ENCODE measurements at regions not wholly inside any gene's neighbourhood (a gene's known extent, or its start where the extent isn't known, plus 50 kb on each side); places are given as distances from the start of the nearest gene placed in this dataset.

DNA sequence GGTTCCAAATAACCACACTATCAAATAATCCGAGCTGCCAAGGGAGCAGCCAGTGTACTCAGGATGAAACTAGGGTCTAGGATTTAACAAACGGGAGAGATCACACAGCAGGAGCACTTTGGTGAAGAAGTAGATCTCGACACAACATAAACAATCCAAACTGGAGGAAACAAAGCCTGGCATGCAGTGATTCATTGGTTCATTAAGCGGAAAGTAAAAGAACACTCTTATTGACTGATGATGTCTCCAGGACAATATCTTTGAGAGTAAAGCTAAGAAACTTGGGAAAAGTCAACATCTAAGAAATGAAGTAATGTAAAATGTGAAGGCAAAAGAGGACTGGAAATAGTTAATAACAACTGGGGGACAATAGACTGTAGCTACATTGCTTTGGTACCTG, 1478.3 kb upstream of the CDH9 start:
- no peak for DNase-seq (ENCODE audit: low read depth)

DNA sequence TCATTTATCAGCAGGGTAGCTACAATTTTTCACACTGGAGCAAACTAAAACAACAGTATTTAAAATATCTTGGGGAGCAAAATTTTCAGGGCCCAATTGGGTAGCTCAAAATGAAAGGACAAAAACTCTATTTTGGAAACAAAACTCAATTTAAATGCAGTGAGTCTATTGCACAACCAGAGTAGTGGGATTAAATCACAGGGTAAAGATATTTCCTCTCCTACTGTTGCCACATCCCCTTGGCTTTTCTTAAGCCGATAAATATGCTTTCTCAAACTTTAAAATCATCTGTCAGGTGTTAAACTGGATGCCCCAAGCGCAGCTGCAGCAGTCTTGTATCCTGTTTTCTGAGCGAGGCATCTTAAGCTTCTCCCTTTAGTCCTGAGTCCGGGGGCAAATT, 1474.3 kb upstream of the CDH9 start:
- no peak for DNase-seq (ENCODE audit: low read depth)

DNA sequence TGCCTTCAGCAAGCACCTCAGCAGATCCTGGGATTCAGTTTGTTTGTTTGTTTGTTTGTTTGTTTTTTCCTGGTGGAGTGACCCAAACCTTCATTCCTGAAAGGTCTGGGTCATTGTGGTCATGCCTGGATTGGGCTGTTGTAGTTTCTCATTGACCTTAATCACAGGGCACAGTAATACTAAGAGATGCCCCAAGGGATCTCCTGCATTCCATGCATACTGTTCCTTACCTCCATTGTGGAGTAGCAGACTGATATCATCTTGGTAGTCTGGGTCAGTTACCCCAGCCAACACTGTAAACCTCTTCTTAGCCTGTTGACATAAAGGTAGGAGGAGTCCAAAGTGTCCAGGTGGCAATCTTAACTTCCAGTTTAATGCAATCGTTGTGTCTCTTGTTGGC, 1466.7 kb upstream of the CDH9 start:
- no peak for DNase-seq (ENCODE audit: low read depth)

DNA sequence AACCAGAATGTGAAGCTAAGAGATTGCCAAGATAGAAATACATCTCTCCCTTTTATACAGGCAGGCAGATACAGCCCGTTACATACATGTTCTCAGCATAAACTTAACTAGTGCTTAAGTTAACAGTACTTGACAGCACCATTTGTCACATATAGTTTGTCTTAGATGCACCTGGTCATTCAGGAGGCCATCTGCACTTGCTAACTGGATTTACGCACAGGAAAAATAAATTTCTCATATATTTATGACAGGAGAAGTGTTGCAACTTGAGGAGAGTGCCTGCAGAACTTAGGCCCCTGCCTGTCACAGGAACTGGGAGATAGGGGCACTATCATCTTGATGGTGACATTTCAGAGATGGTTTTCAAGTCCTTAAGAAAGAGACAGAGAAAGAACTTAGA, 1462.1 kb upstream of the CDH9 start:
- no peak for DNase-seq (ENCODE audit: low read depth)

DNA sequence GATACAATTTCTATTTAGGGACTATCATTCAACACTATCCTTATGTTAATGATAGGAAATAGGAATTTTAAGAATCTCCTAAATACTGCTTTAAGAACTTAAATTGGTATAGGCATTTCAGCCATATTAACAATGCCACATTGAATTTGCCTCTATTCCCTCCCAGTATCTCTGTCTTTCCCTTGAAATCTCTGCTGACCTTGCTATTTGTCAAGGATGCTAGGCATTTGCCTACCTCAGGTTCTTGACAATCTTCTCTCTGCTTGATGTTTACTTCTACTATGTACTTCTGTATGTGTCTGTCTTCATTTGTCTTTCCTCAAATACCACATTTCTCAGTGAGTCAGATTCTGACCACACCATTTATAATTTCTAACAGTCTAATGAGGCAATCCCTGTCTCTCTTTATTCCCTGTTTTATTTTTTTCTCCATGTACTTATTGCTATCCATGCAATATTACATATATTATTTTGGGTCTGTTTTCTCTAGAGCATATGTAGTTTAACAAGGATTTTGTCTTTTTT, 1461.4 kb upstream of the CDH9 start:
- DNase-seq (ENCODE audit: low read depth) = no peak

DNA sequence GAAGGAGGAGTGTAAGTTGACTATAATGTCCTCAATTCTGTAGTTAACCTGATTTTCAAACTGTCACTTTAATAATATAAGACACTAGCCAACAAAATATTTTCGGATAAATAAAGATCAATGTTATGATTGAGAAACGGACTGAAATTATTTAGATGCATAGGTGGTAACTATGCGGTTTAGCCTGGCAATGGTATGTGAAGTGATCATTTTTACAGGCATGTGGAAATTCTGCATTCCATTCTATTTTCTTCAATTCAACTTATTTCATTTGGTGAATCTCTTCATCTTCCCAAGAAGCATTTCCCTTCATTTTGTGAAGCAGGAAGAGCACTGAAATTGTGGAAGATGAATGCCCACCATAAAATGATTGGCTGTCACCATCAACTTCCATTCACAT, 1457.5 kb upstream of the CDH9 start:
- no peak for DNase-seq (ENCODE audit: low read depth)

DNA sequence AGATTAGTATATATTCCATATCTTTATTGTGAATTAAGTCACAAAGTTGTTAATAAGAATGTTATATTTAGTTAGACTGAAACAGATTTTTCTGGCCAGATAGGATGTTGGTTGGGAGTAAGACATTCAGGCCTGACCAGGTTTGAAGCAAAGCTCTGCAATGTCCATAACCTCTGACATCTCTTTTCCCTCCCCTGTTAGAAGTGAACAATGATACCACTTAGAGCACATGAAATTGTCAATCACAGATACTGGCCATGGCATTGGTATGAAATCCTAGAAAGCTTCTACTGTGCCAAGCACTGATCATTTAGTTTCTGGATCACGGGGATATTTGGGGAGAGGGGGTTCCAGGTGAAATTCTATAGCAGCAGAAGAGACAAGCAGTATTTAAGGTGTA, 1455.1 kb upstream of the CDH9 start:
- DNase-seq (ENCODE audit: low read depth) = no peak

DNA sequence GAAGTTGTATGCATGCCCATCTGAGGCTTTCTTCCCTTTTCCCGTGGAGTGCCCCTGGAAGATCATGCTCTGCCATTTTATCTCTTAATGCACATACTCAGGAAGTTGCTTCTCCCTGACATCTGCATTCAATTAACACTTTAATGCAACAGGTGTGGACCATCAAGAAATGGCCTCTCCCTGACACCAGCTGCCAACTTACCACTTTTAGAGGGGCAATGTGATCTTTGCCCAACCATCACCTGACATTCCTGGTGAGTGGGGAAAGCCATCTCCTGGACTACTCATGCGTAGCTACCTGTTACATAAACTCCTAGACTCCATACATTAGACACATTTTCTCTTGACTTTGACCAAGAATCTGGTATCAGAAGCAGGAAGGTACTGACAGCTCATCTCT, 1450.4 kb upstream of the CDH9 start:
- no peak for DNase-seq (ENCODE audit: low read depth)

DNA sequence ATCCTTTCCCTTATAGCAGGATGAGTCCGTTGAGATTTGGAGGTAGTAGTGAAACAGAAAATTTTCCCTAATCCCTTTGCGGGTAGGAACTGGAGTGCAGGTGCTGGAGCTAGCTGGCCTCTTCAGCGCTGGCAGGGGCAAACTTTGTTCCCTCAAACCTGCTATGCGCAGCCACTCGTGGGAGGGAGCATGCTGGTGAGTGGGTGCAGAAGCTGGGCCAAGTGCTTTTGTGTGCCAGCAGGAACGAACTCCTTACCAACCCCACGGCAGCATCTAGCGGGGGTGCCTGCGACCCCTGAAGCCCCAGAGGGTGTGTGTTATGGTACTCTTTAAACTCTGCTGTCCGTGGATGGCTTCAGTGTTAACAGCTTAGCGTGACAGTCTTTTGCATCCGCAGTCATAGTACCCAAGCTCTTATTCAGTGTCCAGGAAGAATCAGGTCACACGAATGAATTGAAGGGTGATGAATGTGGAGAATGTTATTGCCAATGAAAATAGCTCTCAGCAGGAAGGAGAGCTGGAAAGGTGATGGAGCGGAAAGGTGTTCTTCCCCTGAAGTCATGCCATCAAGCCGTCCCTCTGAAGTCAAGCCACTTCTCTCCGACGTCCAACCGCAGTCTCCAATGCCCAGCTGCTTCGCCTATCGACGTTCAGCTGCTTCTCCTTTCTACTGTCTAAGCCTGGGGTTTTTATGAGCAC, 1445.1 kb upstream of the CDH9 start:
- no peak for DNase-seq (ENCODE audit: low read depth)

DNA sequence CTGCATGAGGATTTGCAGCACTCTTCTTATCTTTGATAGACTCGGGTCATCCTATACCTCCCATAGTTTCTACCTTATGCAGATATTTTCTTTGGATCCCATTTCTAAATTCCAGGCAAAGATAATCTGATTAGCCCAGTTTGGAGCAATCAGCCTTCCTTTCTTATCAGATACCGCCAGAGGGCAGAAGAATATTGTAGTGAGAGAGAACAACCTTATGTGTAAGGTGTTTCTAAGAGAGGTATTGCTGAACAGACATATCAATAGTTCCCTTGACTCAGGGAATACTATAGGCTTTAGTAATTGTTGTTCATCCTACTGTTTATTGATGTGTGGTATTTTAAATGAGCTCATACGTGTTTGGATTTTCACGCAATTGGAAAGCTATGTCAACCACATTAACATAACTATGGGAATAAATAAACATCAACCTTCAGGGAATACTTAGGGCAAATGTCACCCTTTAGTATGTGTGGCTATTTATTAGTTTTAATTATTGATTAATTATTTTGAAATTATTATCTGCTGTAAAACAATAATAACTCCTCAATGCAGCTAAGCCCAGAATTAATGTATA, 1435.2 kb upstream of the CDH9 start:
- peak; percentile 1 for DNase-seq (ENCODE audit: low read depth)

DNA sequence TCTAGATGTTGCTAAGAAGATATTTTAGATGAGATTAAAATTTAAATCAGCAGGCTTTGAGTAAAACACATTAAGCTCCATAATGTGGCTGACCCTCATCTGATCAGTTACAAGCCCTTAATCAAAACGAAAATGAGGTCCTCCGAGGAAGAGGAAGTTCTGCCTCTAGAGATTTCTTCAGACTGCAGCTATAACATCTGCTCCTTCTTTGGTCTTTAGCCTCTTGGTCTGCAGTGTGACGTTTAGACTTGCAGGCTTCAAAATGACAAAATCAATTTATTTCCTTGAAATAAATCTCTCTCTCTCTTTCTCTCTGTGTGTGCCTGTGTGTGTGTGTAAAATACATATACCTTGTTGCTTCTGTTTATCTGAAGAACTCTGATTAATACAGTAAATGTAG, 1429.8 kb upstream of the CDH9 start:
- DNase-seq (ENCODE audit: low read depth) = no peak

DNA sequence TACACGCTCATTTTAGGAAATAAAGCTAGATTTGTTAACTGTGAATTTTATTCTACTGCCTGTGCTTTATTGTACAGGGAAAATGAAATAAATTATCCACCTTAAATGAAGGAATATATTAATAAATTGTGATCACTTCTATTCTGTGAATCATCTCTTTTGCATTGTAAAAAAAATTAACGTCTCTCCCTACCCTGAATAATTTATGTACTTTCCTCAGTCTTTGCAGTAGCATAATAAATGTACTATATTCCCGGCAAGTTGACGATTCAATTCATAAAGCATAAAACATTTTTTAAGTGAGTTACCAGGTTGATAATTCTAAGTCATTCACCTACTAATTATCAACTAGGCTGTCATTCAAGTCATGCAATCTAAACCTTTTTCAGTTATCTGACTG, 1425.3 kb upstream of the CDH9 start:
- DNase-seq (ENCODE audit: low read depth) = no peak

DNA sequence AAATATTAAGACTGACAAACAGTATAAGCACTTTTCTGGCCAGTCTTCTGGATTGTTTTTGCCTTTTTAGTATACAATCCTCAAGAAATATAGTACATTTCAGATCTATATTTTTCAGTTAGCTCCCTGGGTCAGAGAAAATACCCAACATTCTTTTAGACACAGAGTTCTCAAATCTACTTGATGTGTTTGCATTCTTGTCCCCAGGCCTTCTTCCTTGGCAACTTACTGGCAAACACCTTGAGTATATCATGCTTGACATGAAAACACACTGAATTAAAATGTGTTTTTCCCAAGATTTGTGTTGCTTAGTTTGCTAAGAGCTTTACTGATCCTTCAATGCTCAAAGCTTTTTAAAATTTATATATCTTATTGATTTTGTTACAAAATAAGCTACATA, 1413.1 kb upstream of the CDH9 start:
- no peak for DNase-seq (ENCODE audit: low read depth)

DNA sequence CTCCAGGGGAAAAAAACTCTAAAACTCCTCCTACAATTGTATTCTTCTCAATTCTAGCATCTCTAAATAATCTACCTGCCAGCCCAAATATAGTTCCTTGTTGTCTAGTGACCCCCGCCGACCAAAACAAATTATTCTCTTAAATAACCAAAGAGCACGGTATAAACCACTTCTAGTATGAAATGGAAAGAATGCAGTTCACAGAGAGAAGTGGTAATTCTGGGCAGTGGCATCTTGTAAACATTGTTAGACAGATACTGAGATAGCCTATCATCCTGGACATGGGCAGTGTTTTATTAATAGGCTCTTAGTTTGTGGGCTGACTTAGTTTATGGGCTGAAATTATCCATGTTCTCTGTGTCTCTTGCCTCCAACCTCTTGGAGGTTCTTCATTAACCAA, 1412.6 kb upstream of the CDH9 start:
- DNase-seq (ENCODE audit: low read depth) = no peak

DNA sequence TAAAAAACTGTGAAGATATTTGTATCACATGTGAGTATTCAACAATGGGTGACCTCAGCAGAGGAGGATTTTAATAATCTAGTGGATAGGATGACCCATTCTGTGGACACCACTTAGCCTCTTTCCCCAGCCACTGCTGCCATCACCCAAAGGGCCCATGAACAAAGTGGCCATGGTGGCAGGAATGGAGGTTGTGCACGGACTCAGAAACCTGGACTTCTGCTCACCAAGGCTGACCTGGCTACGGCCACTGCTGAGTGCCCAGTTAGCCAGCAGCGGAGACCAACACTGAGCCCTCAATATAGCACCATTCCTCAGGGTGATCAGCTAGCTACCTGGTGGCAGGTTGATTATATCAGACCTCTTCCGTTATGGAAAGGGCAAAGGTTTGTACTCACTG, 1410.4 kb upstream of the CDH9 start:
- DNase-seq (ENCODE audit: low read depth) = no peak

DNA sequence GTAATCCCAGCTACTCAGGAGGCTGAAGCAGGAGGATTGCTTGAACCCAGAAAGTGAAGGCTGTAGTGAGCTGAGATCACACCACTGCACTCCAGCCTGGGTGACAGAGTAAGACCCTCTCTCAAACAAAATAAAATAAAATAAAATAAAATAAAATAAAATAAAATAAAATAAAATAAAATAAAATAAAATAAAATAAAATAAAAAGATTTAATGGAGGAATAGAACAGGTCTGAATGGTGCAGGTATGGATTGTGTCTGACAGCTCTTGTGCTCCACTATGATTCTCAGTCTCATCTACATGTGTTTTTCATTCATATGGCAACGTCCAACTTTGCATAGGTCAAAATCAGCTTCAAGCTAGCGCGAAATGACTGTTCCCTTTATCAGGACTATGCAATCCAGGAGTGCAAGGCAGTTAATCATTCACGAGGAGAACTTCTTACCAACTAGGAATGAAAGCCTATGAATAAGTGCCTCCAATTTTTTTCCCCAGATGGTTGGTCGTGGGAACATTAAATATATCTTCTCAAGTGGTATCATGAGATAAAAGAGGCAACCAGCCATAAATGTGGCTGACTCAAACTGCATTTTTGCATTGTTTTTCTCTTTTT, 1392.3 kb upstream of the CDH9 start:
- DNase-seq (ENCODE audit: low read depth) = no peak

DNA sequence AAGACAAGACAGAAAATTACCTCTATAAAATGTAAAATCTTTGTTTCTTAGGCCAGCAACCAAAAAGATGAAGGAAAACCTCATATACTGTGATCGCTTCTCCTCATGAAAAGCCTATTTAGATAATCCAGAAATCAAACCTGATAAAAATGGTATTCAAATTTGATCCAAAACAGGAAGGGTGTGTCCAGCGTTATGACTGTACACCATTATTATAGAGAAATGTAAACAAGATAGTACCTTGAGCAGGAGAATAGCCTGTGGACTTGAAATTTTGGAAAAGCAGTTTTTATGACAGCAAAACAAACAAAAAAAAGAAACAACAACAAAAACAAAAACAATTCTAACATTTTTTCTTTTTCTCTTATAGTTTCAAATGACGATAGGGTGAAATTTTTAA, 1382.8 kb upstream of the CDH9 start:
- no peak for DNase-seq (ENCODE audit: low read depth)

DNA sequence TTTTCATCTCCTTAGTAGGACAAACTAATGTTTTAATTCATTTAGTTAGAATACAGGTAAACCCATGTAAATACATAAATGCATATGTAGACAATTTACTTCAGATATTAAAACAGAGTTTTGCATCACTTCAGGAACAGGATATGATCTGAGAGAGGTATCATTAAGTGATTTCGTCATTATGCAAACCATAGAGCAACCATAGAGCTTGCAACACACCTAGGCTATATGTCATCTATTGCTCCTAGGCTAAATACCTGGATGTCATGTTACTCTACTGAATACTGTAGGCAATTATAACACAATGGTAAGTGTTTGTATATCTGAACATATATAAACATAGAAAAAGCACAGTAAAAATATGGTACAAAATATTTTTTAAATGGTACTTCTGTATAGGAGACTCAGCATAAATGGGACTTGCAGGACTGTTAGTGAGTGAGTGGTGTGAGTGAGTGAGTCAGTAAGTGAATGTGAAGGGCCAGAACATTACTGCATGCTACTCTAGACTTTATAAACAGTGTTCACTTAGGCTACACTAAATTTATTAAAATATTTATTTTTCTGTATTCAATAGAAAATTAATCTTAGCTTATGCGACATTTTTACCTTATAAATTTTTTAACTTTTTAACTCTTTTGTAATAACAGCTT, 1377.5 kb upstream of the CDH9 start:
- DNase-seq (ENCODE audit: low read depth) = no peak

DNA sequence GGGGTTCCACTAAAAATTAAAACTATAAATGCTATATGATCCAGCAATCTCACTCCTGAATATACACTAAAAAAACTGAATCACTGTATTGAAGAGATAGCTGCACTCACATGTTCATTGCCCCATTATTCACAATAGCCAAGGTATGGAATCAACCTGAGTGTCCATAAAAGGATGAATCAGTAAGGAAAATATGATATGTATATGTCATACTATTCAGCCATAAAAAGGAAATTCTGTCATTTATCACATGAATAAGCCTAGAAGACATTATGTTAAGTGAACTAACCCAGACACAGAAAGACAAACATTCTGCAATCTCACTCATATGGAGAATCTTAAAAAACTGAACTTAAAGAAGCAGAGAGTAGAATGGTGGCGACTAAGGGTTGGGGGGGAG, 1376.2 kb upstream of the CDH9 start:
- DNase-seq (ENCODE audit: low read depth) = no peak

DNA sequence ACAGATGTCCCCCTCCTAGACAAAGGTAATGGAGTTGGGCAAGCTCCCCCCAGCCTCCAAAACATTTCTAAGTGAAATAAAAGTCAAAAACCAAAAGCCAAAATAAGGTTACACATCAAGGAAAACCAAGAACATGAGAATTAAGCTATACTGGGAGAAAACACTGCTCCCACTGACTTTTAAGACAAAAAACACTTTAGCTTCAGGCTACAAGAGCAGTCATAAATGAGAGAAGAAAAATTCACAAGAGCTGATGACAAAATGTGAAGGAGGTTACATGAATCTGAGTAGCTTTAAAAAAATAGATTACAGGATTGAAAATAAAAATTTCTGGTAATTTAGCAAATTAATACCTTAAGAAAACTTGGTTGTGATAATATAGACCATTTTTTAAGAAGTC, 1370.3 kb upstream of the CDH9 start:
- no peak for DNase-seq (ENCODE audit: low read depth)

DNA sequence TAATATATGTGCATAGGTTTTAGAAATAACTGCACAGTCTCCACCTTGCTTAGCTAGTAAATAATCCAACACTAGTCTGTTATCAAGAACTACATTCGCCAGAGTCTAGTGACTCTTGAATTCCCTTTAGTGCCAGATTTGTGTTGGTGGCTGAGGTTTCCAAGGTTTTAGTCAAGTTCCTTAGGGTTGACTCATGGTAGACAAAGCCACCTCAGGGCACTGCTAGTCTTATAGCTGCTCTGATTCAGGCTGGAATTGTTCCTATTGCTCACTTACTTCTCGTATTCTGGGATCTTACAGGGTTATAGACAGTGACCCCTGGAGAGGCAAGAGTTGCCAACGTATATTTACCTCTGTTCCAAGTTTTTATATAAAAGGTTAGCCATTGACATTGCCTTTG, 1369.8 kb upstream of the CDH9 start:
- peak; percentile 48 for DNase-seq (ENCODE audit: low read depth)

DNA sequence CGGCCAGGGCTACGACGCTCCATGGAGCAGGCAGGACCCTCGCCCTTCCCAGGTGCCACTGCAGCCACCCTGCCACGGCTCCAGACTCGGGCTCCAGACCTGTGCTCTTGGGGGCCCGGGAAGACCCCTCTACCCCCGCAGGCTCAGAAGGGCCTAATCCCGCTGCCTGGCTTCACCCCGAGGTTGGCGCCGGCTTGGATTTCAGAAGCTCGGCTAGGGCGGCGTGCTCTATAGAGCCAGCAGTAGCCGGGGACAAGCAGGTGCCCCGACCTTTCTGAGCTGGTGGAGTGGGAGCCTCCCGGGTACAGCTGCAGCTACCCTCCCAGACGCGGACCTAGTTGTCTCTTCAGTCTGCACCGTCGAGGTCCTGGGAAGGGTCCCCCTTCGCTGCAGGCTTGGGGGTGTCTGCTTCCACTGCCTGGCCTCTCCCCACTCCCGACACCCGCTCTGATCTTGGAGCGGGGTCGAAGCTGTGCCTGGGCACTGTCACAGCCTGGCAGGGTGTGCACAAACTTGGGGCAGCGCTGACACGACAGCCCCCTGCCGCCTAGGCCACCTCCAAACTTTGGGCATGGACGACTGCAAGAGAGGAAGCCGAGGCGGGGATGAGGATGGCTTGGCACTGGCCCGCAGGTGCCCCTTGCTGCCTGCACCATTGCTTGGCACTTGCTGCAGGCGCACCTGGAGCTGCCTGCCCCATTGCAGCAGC, 1366.1 kb upstream of the CDH9 start:
- no peak for DNase-seq (ENCODE audit: low read depth)

DNA sequence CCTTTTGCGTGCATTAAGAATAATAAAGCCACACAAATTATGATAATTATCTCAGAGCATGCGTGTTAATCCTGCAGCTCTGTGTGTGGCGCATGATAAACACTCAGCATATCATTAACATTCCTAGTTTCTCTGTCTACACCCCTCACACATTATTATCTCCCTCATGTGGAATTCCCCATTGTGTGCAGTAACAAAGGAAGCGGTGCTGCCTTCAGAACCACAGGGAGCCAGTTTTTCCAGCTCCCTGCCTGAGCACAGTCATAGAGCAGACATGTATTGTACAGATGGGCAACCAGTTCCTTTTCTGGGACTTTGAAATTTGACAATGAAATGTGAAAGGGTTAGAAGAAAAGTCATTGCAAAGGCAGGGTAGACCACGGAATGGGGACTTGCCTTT, 1365.5 kb upstream of the CDH9 start:
- DNase-seq (ENCODE audit: low read depth) = no peak

Data from stromal cell of bone marrow (primary cell).